Testis (tissue), 2 donors: ENCODE measurements at regions not wholly inside any gene's neighbourhood (a gene's known extent, or its start where the extent isn't known, plus 50 kb on each side); places are given as distances from the start of the nearest gene placed in this dataset.

Source experiments
- POLR2A ChIP-seq: fragments of 450-650 bp; IDR thresholded peaks from one replicate; pipeline ENCODE4 v1.6.1; 2017; ENCODE audit warnings: antibody characterized with exemption, mild to moderate bottlenecking, moderate library complexity
- TF ChIP-seq, protein P1 (sequence below), 3 experiments: fragments of 450-650 bp in 2 of 3; fragments of 200-600 bp in 1 of 3; sonication (generic) in 1 of 3; IDR thresholded peaks; one replicate each; pipeline ENCODE4 v1.5.1; 2016 to 2019; ENCODE audit warnings: antibody characterized with exemption in 3 of 3, mild to moderate bottlenecking in 2 of 3, moderate library complexity in 1 of 3

DNA sequence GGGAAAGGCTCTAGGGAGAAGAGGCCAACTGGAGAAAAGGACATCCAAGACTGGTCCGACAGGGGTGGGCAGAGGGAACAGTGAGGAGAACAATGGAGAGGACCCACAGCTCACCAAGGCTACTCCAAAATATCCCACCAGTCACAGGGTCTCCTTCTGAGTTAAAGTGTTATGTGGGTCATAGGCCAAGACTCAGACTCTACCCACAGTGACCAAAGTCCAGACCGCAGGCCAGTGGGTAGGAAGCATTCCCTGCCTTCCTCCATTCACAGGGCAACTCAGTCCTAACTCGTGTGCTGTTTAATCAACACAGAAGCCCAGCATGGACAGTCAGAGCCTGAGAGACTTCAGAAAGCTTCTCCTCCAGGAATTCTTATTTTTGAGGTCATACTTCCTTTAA is 260.6 kb downstream of the SMAD2 start:
- TF ChIP-seq, protein P1, sequence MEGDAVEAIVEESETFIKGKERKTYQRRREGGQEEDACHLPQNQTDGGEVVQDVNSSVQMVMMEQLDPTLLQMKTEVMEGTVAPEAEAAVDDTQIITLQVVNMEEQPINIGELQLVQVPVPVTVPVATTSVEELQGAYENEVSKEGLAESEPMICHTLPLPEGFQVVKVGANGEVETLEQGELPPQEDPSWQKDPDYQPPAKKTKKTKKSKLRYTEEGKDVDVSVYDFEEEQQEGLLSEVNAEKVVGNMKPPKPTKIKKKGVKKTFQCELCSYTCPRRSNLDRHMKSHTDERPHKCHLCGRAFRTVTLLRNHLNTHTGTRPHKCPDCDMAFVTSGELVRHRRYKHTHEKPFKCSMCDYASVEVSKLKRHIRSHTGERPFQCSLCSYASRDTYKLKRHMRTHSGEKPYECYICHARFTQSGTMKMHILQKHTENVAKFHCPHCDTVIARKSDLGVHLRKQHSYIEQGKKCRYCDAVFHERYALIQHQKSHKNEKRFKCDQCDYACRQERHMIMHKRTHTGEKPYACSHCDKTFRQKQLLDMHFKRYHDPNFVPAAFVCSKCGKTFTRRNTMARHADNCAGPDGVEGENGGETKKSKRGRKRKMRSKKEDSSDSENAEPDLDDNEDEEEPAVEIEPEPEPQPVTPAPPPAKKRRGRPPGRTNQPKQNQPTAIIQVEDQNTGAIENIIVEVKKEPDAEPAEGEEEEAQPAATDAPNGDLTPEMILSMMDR (IDR thresholded peaks at IDR 0.05), result no peak
- no peak for TF ChIP-seq POLR2A
